Left ventricle myocardium superior (tissue), 1 donor: ENCODE measurements at regions not wholly inside any gene's neighbourhood (a gene's known extent, or its start where the extent isn't known, plus 50 kb on each side); places are given as distances from the start of the nearest gene placed in this dataset.
"Not testable (repeated sequence)": the region's sequence is repeated elsewhere in the genome, so short reads cannot be mapped to it uniquely, and the experiment has no call there.

Experiments
- ATAC-seq: fragments of 200-7000 bp; cut with Tn5 transposase; one replicate; pipeline ENCODE4 v1.9.1; 2020; ENCODE audit warnings: mild to moderate bottlenecking, moderate library complexity
- DNase-seq: peaks from one replicate; pipeline ENCODE4 v3.0.0-alpha.2; 2020
- intact Hi-C: fragments of 100-400 bp; cut with micrococcal nuclease; formaldehyde crosslinking; loops from one replicate; pipeline ENCODE4 v1.11.0; 2022
- donor health status: DM: no; HTN: yes; CAD: no; lungs with severe emphysema.

GRCh38 chr1:146399225-146399624, 170.4 kb upstream of the NOTCH2NLA start:
- intact Hi-C loops, ATAC-seq, DNase-seq: not testable (repeated sequence)

- ATAC-seq, intact Hi-C loops, DNase-seq: not testable (repeated sequence)
Measured at GRCh38 chr1:146396801-146397200, 168.0 kb upstream of the NOTCH2NLA start.

GRCh38 chr1:146396242-146396641, 167.4 kb upstream of the NOTCH2NLA start:
- DNase-seq, ATAC-seq, intact Hi-C loops: not testable (repeated sequence)

GRCh38 chr1:146393796-146394195, 165.0 kb upstream of the NOTCH2NLA start:
- ATAC-seq, intact Hi-C loops, DNase-seq: not testable (repeated sequence)

- intact Hi-C loops, DNase-seq, ATAC-seq: not testable (repeated sequence)
Measured at GRCh38 chr1:146393154-146393553, 164.3 kb upstream of the NOTCH2NLA start.

GRCh38 chr1:146389178-146389577, 160.4 kb upstream of the NOTCH2NLA start:
- ATAC-seq, intact Hi-C loops: not testable (repeated sequence)
- peak; percentile 36 for DNase-seq

- DNase-seq, intact Hi-C loops: not testable (repeated sequence)
- ATAC-seq: peak; percentile 11
Measured at GRCh38 chr1:146387750-146388469, 159.1 kb upstream of the NOTCH2NLA start.

- intact Hi-C loops: not testable (repeated sequence)
- DNase-seq (peak; percentile 59), ATAC-seq (peak; percentile 99)
Measured at GRCh38 chr1:146386851-146387749, 158.3 kb upstream of the NOTCH2NLA start.

GRCh38 chr1:146381196-146381595, 152.4 kb upstream of the NOTCH2NLA start:
- intact Hi-C loops, ATAC-seq, DNase-seq: not testable (repeated sequence)

- intact Hi-C loops: not testable (repeated sequence)
- ATAC-seq: peak; percentile 92
- DNase-seq: peak; percentile 68
Measured at GRCh38 chr1:146376708-146377496, 148.1 kb upstream of the NOTCH2NLA start.

- DNase-seq (peak; percentile 87), ATAC-seq (peak; percentile 87)
- intact Hi-C loops: not testable (repeated sequence)
Measured at GRCh38 chr1:146376309-146376707, 147.5 kb upstream of the NOTCH2NLA start.

GRCh38 chr1:146375108-146375507, 146.3 kb upstream of the NOTCH2NLA start:
- DNase-seq, intact Hi-C loops, ATAC-seq: not testable (repeated sequence)

- ATAC-seq, intact Hi-C loops: not testable (repeated sequence)
- DNase-seq: peak; percentile 47
Measured at GRCh38 chr1:146369940-146370339, 141.1 kb upstream of the NOTCH2NLA start.

GRCh38 chr1:146355373-146355772, 126.6 kb upstream of the NOTCH2NLA start:
- DNase-seq, intact Hi-C loops, ATAC-seq: not testable (repeated sequence)

GRCh38 chr1:146326863-146327262, 98.0 kb upstream of the NOTCH2NLA start:
- DNase-seq, ATAC-seq, intact Hi-C loops: not testable (repeated sequence)

- intact Hi-C loops, ATAC-seq, DNase-seq: not testable (repeated sequence)
Measured at GRCh38 chr1:146324463-146324862, 95.6 kb upstream of the NOTCH2NLA start.

GRCh38 chr1:146323302-146323701, 94.5 kb upstream of the NOTCH2NLA start:
- intact Hi-C loops, DNase-seq, ATAC-seq: not testable (repeated sequence)

GRCh38 chr1:146322893-146323292, 94.1 kb upstream of the NOTCH2NLA start:
- intact Hi-C loops: not testable (repeated sequence)
- peak; percentile 86 for ATAC-seq

GRCh38 chr1:146318715-146319114, 89.9 kb upstream of the NOTCH2NLA start:
- intact Hi-C loops, DNase-seq: not testable (repeated sequence)
- ATAC-seq: peak; percentile 22

More at GRCh38 chr1:146322893-146323292, 94.1 kb upstream of the NOTCH2NLA start:
- DNase-seq: not testable (repeated sequence)
